ENCODE measurements at regions not wholly inside any gene's neighbourhood (a gene's known extent, or its start where the extent isn't known, plus 50 kb on each side); places are given as distances from the start of the nearest gene placed in this dataset.

GRCh38 chr18:7470101-7470500 lies 97.0 kb upstream of the PTPRM start:
- FAIRE-seq (no peak), DNase-seq (no peak)
- peaks cover 0 to 2% (median 0%) of the 10 kb centered on the region in 3 donors for H3K27me3 ChIP-seq (ENCODE audit: control insufficient read depth in 3 of 3, insufficient read depth in 3 of 3, low read length in 3 of 3)
- H3K27ac ChIP-seq (ENCODE audit: low read depth in 1 of 3, low read length in 2 of 3) = no peak overlapping the region
- H3K4me1 ChIP-seq (ENCODE audit: control insufficient read depth in 3 of 3, insufficient read depth in 2 of 3, low read depth in 1 of 3, low read length in 2 of 3) = no peaks in the 10 kb centered on the region
- H3K4me3 ChIP-seq (ENCODE audit: low read depth in 1 of 3, low read length in 3 of 3) = no peak overlapping the region
- WGBS, 3 donors = 59 to 67% (median 60%) methylated on average over 5 of the region's 5 CpGs
- H3K9me3 ChIP-seq (ENCODE audit: control insufficient read depth in 2 of 2, insufficient read depth in 1 of 2, low read depth in 1 of 2, low read length in 1 of 2) = no peaks in the 10 kb centered on the region
- H3K36me3 ChIP-seq (ENCODE audit: control insufficient read depth in 3 of 3, insufficient read depth in 2 of 3, low read depth in 1 of 3, low read length in 3 of 3) = no peaks in the 10 kb centered on the region

DNA sequence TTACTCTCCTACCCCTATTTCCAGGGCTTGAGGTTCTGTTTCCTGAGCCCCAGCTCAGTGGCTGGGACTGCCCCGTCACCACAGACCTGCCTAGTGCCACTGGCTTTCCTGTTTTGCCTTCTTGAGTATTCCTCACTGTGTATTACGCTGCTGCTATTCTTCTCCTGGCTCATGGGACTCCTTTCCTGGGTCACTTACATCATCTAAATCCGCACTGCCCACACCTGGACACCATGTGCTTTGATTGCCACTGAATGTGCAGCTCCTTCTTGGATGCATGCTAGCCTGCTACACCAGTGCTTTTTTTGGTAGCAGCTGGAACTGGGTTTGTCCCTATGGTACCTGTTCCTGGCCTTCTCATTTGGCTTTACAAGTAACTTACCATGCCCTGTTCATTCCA lies 96.6 kb upstream of the PTPRM start:
- Histone ChIP-seq H3K9me3 (ENCODE audit: control insufficient read depth in 2 of 2, insufficient read depth in 1 of 2, low read depth in 1 of 2, low read length in 1 of 2) (no peaks in the 10 kb centered on the region), H3K27me3 (ENCODE audit: control insufficient read depth in 3 of 3, insufficient read depth in 3 of 3, low read length in 3 of 3) (peaks cover 0 to 2% (median 0%) of the 10 kb centered on the region in 3 donors), H3K36me3 (ENCODE audit: control insufficient read depth in 3 of 3, insufficient read depth in 2 of 3, low read depth in 1 of 3, low read length in 3 of 3) (no peaks in the 10 kb centered on the region), H3K4me1 (ENCODE audit: control insufficient read depth in 3 of 3, insufficient read depth in 2 of 3, low read depth in 1 of 3, low read length in 2 of 3) (no peaks in the 10 kb centered on the region), H3K27ac (ENCODE audit: low read depth in 1 of 3, low read length in 2 of 3) (no peak overlapping the region), H3K4me3 (ENCODE audit: low read depth in 1 of 3, low read length in 3 of 3) (no peak overlapping the region)
- 74 to 86% (median 85%) methylated on average over 3 of the region's 3 CpGs for WGBS, 3 donors
- no peak for DNase-seq
- no peak for FAIRE-seq

- Histone ChIP-seq H3K4me3 (ENCODE audit: low read depth in 1 of 3, low read length in 3 of 3) (no peak overlapping the region), H3K27ac (ENCODE audit: low read depth in 1 of 3, low read length in 2 of 3) (no peak overlapping the region), H3K9me3 (ENCODE audit: control insufficient read depth in 2 of 2, insufficient read depth in 1 of 2, low read depth in 1 of 2, low read length in 1 of 2) (no peaks in the 10 kb centered on the region), H3K36me3 (ENCODE audit: control insufficient read depth in 3 of 3, insufficient read depth in 2 of 3, low read depth in 1 of 3, low read length in 3 of 3) (no peaks in the 10 kb centered on the region), H3K27me3 (ENCODE audit: control insufficient read depth in 3 of 3, insufficient read depth in 3 of 3, low read length in 3 of 3) (no peaks in the 10 kb centered on the region), H3K4me1 (ENCODE audit: control insufficient read depth in 3 of 3, insufficient read depth in 2 of 3, low read depth in 1 of 3, low read length in 2 of 3) (no peaks in the 10 kb centered on the region)
- 58 to 62% (median 62%) methylated on average over 6 of the region's 6 CpGs for WGBS, 3 donors
- DNase-seq (no peak), FAIRE-seq (no peak)
Measured at GRCh38 chr18:7476386-7476785, 90.7 kb upstream of the PTPRM start.

DNA sequence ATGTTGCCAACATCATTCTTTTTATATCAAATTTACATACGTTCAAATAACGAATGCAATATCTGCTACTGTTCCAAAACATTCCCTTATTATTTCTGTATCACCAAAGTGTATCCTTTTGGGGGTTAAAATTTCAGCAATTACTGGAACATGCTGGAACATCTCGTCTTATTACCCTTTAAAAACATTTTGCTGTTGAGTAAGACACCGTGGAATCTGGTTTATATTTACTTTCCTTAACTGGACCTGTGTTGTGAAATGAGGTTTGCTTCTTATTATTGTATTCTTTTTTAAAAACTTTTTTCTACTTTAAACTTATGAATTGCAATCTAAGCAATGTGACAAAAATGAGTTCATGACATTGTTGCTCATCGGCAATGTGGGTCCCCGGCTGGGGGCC lies 87.4 kb upstream of the PTPRM start:
- Histone ChIP-seq H3K27me3 (ENCODE audit: control insufficient read depth in 3 of 3, insufficient read depth in 3 of 3, low read length in 3 of 3) (no peaks in the 10 kb centered on the region), H3K27ac (ENCODE audit: low read depth in 1 of 3, low read length in 2 of 3) (no peak overlapping the region), H3K36me3 (ENCODE audit: control insufficient read depth in 3 of 3, insufficient read depth in 2 of 3, low read depth in 1 of 3, low read length in 3 of 3) (no peaks in the 10 kb centered on the region), H3K4me1 (ENCODE audit: control insufficient read depth in 3 of 3, insufficient read depth in 2 of 3, low read depth in 1 of 3, low read length in 2 of 3) (no peaks in the 10 kb centered on the region), H3K4me3 (ENCODE audit: low read depth in 1 of 3, low read length in 3 of 3) (no peak overlapping the region), H3K9me3 (ENCODE audit: control insufficient read depth in 2 of 2, insufficient read depth in 1 of 2, low read depth in 1 of 2, low read length in 1 of 2) (no peaks in the 10 kb centered on the region)
- FAIRE-seq = no peak
- 71 to 80% (median 77%) methylated on average over 6 of the region's 6 CpGs for WGBS, 3 donors
- no peak for DNase-seq

GRCh38 chr18:7480879-7481278 lies 86.2 kb upstream of the PTPRM start:
- 88 to 94% (median 92%) methylated on average over 7 of the region's 7 CpGs for WGBS, 3 donors
- no peak for FAIRE-seq

DNA sequence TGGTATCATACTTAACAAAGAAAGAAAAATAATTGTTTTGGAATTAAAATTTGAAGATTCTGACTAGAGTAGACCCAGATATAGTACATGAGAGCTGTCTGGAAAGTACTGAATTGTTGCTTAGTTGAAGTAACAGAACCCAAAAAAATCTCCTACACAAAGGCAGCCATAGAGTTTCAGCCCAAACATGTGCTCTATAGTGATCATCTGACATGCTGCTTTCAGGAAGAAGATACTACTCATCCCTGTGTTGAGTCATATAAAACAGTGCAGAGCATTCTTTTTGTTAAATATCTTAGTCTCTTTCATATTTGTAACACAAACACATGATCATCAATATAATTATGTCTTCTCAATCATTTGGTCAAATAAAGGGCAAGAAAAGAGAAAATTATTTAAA lies 84.8 kb upstream of the PTPRM start:
- Histone ChIP-seq H3K9me3 (ENCODE audit: control insufficient read depth in 2 of 2, insufficient read depth in 1 of 2, low read depth in 1 of 2, low read length in 1 of 2) (no peaks in the 10 kb centered on the region), H3K27ac (ENCODE audit: low read depth in 1 of 3, low read length in 2 of 3) (no peak overlapping the region), H3K4me1 (ENCODE audit: control insufficient read depth in 3 of 3, insufficient read depth in 2 of 3, low read depth in 1 of 3, low read length in 2 of 3) (no peaks in the 10 kb centered on the region), H3K27me3 (ENCODE audit: control insufficient read depth in 3 of 3, insufficient read depth in 3 of 3, low read length in 3 of 3) (no peaks in the 10 kb centered on the region), H3K4me3 (ENCODE audit: low read depth in 1 of 3, low read length in 3 of 3) (no peak overlapping the region), H3K36me3 (ENCODE audit: control insufficient read depth in 3 of 3, insufficient read depth in 2 of 3, low read depth in 1 of 3, low read length in 3 of 3) (no peaks in the 10 kb centered on the region)
- no peak for FAIRE-seq
- DNase-seq = no peak

More at GRCh38 chr18:7480879-7481278, 86.2 kb upstream of the PTPRM start:
- H3K36me3 ChIP-seq (ENCODE audit: control insufficient read depth in 3 of 3, insufficient read depth in 2 of 3, low read depth in 1 of 3, low read length in 3 of 3) = no peaks in the 10 kb centered on the region
- no peak overlapping the region for H3K27ac ChIP-seq (ENCODE audit: low read depth in 1 of 3, low read length in 2 of 3)
- no peaks in the 10 kb centered on the region for H3K27me3 ChIP-seq (ENCODE audit: control insufficient read depth in 3 of 3, insufficient read depth in 3 of 3, low read length in 3 of 3)
- no peak overlapping the region for H3K4me3 ChIP-seq (ENCODE audit: low read depth in 1 of 3, low read length in 3 of 3)
- H3K9me3 ChIP-seq (ENCODE audit: control insufficient read depth in 2 of 2, insufficient read depth in 1 of 2, low read depth in 1 of 2, low read length in 1 of 2) = no peaks in the 10 kb centered on the region
- no peak for DNase-seq
- no peaks in the 10 kb centered on the region for H3K4me1 ChIP-seq (ENCODE audit: control insufficient read depth in 3 of 3, insufficient read depth in 2 of 3, low read depth in 1 of 3, low read length in 2 of 3)

GRCh38 chr18:7485616-7486015 lies 81.5 kb upstream of the PTPRM start:
- Histone ChIP-seq H3K27ac (ENCODE audit: low read depth in 1 of 3, low read length in 2 of 3) (no peak overlapping the region), H3K36me3 (ENCODE audit: control insufficient read depth in 3 of 3, insufficient read depth in 2 of 3, low read depth in 1 of 3, low read length in 3 of 3) (no peaks in the 10 kb centered on the region), H3K27me3 (ENCODE audit: control insufficient read depth in 3 of 3, insufficient read depth in 3 of 3, low read length in 3 of 3) (no peaks in the 10 kb centered on the region), H3K4me3 (ENCODE audit: low read depth in 1 of 3, low read length in 3 of 3) (no peak overlapping the region), H3K9me3 (ENCODE audit: control insufficient read depth in 2 of 2, insufficient read depth in 1 of 2, low read depth in 1 of 2, low read length in 1 of 2) (no peaks in the 10 kb centered on the region), H3K4me1 (ENCODE audit: control insufficient read depth in 3 of 3, insufficient read depth in 2 of 3, low read depth in 1 of 3, low read length in 2 of 3) (no peaks in the 10 kb centered on the region)
- 82 to 88% (median 87%) methylated on average over 4 of the region's 4 CpGs for WGBS, 3 donors
- DNase-seq (no peak), FAIRE-seq (no peak)

GRCh38 chr18:7488571-7488970 lies 78.5 kb upstream of the PTPRM start:
- DNase-seq (no peak), FAIRE-seq (no peak)
- Histone ChIP-seq H3K27me3 (ENCODE audit: control insufficient read depth in 3 of 3, insufficient read depth in 3 of 3, low read length in 3 of 3) (no peaks in the 10 kb centered on the region), H3K27ac (ENCODE audit: low read depth in 1 of 3, low read length in 2 of 3) (no peak overlapping the region), H3K4me1 (ENCODE audit: control insufficient read depth in 3 of 3, insufficient read depth in 2 of 3, low read depth in 1 of 3, low read length in 2 of 3) (no peaks in the 10 kb centered on the region), H3K9me3 (ENCODE audit: control insufficient read depth in 2 of 2, insufficient read depth in 1 of 2, low read depth in 1 of 2, low read length in 1 of 2) (peaks cover 0 to 5% of the 10 kb centered on the region in 2 donors), H3K36me3 (ENCODE audit: control insufficient read depth in 3 of 3, insufficient read depth in 2 of 3, low read depth in 1 of 3, low read length in 3 of 3) (no peaks in the 10 kb centered on the region), H3K4me3 (ENCODE audit: low read depth in 1 of 3, low read length in 3 of 3) (no peak overlapping the region)
- WGBS, 3 donors = 22 to 55% (median 41%) methylated on average over 4 of the region's 4 CpGs

DNA sequence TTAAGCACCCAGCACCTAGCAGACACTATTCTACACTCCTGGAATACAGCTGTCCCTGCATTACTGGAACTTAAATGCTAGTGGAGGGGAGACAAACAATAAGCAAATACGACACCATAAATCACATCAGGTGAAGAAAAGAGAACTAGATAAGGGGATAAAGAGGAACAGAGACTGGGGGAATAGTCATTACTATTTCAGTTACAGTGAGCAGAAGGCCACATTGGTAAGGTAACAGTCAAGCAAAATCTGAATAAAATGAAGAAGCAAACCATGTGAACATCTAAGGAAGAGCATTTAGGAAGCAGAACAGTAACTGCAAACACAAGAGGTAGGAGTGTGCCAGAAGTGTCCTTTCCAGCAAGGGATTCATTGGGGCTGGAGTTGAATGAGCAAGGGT lies 77.0 kb upstream of the PTPRM start:
- DNase-seq = no peak
- Histone ChIP-seq H3K4me1 (ENCODE audit: control insufficient read depth in 3 of 3, insufficient read depth in 2 of 3, low read depth in 1 of 3, low read length in 2 of 3) (no peaks in the 10 kb centered on the region), H3K27me3 (ENCODE audit: control insufficient read depth in 3 of 3, insufficient read depth in 3 of 3, low read length in 3 of 3) (no peaks in the 10 kb centered on the region), H3K4me3 (ENCODE audit: low read depth in 1 of 3, low read length in 3 of 3) (no peak overlapping the region), H3K36me3 (ENCODE audit: control insufficient read depth in 3 of 3, insufficient read depth in 2 of 3, low read depth in 1 of 3, low read length in 3 of 3) (no peaks in the 10 kb centered on the region), H3K9me3 (ENCODE audit: control insufficient read depth in 2 of 2, insufficient read depth in 1 of 2, low read depth in 1 of 2, low read length in 1 of 2) (peaks cover 0 to 5% of the 10 kb centered on the region in 2 donors), H3K27ac (ENCODE audit: low read depth in 1 of 3, low read length in 2 of 3) (no peak overlapping the region)
- WGBS, 3 donors = 72 to 76% (median 73%) methylated on average over 1 of the region's 1 CpG
- FAIRE-seq = no peak
